K562 (cell line): ENCODE measurements at regions not wholly inside any gene's neighbourhood (a gene's known extent, or its start where the extent isn't known, plus 50 kb on each side); places are given as distances from the start of the nearest gene placed in this dataset.

Source experiments
- ATAC-seq: fragments of 200-7000 bp; cut with Tn5 transposase; 3 replicates; pipeline ENCODE4 v1.9.1; 2020; ENCODE audit warnings: moderate library complexity
- BruUV-seq: library from RNA; stranded (reverse); fragments of 400-500 nt; replicated peaks from 2 replicates; lab custom pipeline; 2021; lab: Mats Ljungman, UMichigan
- CTCF ChIA-PET: fragments of 300-600 bp; formaldehyde crosslinking; extraction: SDS; loops from one replicate; lab custom pipeline; 2021; ENCODE audit warnings: low intra/inter-chr PET ratio; lab: Yijun Ruan, JAX
- POLR2A ChIA-PET: fragments of 300-600, 350-650 bp; sonication (Branson Sonifier 250); formaldehyde crosslinking; extraction: SDS; loops from one replicate; lab custom pipeline; 2021; ENCODE audit warnings: antibody characterized with exemption, inconsistent platforms; lab: Yijun Ruan, JAX
- DNase-seq, 4 experiments: peaks; one replicate each; pipeline versions ENCODE4 v3.0.0 to v3.0.0-alpha.2; 2011 to 2018; ENCODE audit warnings: low spot score in 3 of 4, mixed read lengths in 3 of 4; ENCODE audit errors: extremely low read depth in 1 of 4
- FAIRE-seq: peaks from 2 replicates; lab custom pipeline; 2011; peaks lifted over from hg19 to GRCh38; lab: Jason Lieb, UNC
- H2AFZ ChIP-seq: 2 replicates; pipeline ENCODE4 v1.6.0; 2011; ENCODE audit warnings: low read depth, low read length, control low read depth, inconsistent platforms
- H3K27ac ChIP-seq: fragments of 200-600 bp; 3 replicates; pipeline ENCODE4 v1.8.0; 2011; ENCODE audit warnings: low read depth, mild to moderate bottlenecking, control low read depth, inconsistent platforms, low read length, moderate library complexity, mixed read lengths; ENCODE audit errors: extremely low read depth
- H3K27me3 ChIP-seq, 2 experiments: fragments of 300-600 bp in 1 of 2; 2 replicates in 1 of 2; 3 replicates in 1 of 2; pipeline versions ENCODE4 v1.6.0 to v1.8.0; 2011; ENCODE audit warnings: inconsistent platforms in 2 of 2, low read length in 2 of 2, mild to moderate bottlenecking in 1 of 2, mixed read lengths in 1 of 2, moderate library complexity in 1 of 2; ENCODE audit not compliant: control insufficient read depth in 2 of 2, insufficient read depth in 2 of 2
- H3K36me3 ChIP-seq: fragments of 300-600 bp; 3 replicates; pipeline ENCODE4 v1.8.0; 2011; ENCODE audit warnings: mild to moderate bottlenecking, low read length, inconsistent platforms; ENCODE audit not compliant: control insufficient read depth, insufficient read depth
- H3K4me1 ChIP-seq, 2 experiments: fragments of 200-600 bp in 1 of 2; replicated peaks in 1 of 2; 2 replicates in 1 of 2; 3 replicates in 1 of 2; pipeline versions ENCODE4 v1.5.1 to v1.8.0; 2011; ENCODE audit warnings: inconsistent platforms in 2 of 2, low read length in 2 of 2, mild to moderate bottlenecking in 1 of 2, mixed read lengths in 1 of 2, moderate library complexity in 1 of 2; ENCODE audit not compliant: control insufficient read depth in 2 of 2, insufficient read depth in 2 of 2
- H3K4me2 ChIP-seq: 2 replicates; pipeline ENCODE4 v1.6.1; 2011; ENCODE audit warnings: low read length, control low read depth, inconsistent platforms, mixed read lengths; ENCODE audit not compliant: insufficient read depth
- H3K4me3 ChIP-seq: fragments of 200-600 bp; sonication (generic), shearing (Covaris generic); 2 replicates; pipeline ENCODE4 v1.5.1; 2016; ENCODE audit warnings: control low read depth, inconsistent platforms
- H3K79me2 ChIP-seq: fragments of 200-600 bp; 3 replicates; pipeline ENCODE4 v1.8.0; 2011; ENCODE audit warnings: low read length, inconsistent platforms; ENCODE audit not compliant: control insufficient read depth, insufficient read depth
- H3K9ac ChIP-seq, 2 experiments: 2 replicates each; pipeline versions ENCODE4 v1.6.0 to v1.6.1; 2011; ENCODE audit warnings: low read depth in 2 of 2, low read length in 2 of 2, control low read depth in 1 of 2, inconsistent platforms in 1 of 2, mild to moderate bottlenecking in 1 of 2, mixed read lengths in 1 of 2; ENCODE audit not compliant: insufficient read depth in 1 of 2
- H3K9me1 ChIP-seq: one replicate; pipeline ENCODE4 v1.6.0; 2011; ENCODE audit warnings: inconsistent platforms, mild to moderate bottlenecking, low read length, moderate library complexity; ENCODE audit not compliant: control insufficient read depth, insufficient read depth
- H3K9me3 ChIP-seq: replicated peaks from 2 replicates; pipeline ENCODE4 v1.5.1; 2011; ENCODE audit warnings: low read depth, low read length, inconsistent platforms; ENCODE audit not compliant: control insufficient read depth, insufficient read depth
- H4K20me1 ChIP-seq: replicated peaks from 2 replicates; pipeline ENCODE4 v1.6.1; 2011; ENCODE audit warnings: low read length, inconsistent platforms, mixed read lengths; ENCODE audit not compliant: control insufficient read depth, insufficient read depth
- CBX5 ChIP-seq: IDR thresholded peaks from 2 replicates; pipeline ENCODE4 v1.6.1; 2014; ENCODE audit warnings: low read depth, borderline replicate concordance
- FOXM1 ChIP-seq, 2 experiments: fragments of 450-650 bp in 1 of 2; sonication (generic) in 1 of 2; formaldehyde crosslinking in 1 of 2; IDR thresholded peaks; 2 replicates each; pipeline versions ENCODE4 v1.6.1 to v1.9.0; 2017 to 2022; ENCODE audit warnings: low read depth in 2 of 2, mild to moderate bottlenecking in 2 of 2, missing genetic modification reagents in 1 of 2, moderate library complexity in 1 of 2
- GTF2E2 ChIP-seq: fragments of 200-800 bp; sonication (Bioruptor generic); IDR thresholded peaks from 2 replicates; pipeline ENCODE4 v1.6.1; 2016; ENCODE audit warnings: missing genetic modification characterization, missing compliant biosample characterization
- HDAC3 ChIP-seq: fragments of 450-650 bp; IDR thresholded peaks from 2 replicates; pipeline ENCODE4 v1.6.1; 2018; ENCODE audit warnings: borderline replicate concordance, mild to moderate bottlenecking, moderate library complexity; ENCODE audit not compliant: partially characterized antibody
- HIVEP1 ChIP-seq: fragments of 250-450 bp; sonication (Bioruptor Pico); IDR thresholded peaks from 2 replicates; pipeline ENCODE4 v1.4.0; 2020; ENCODE audit warnings: mild to moderate bottlenecking
- NR4A1 ChIP-seq, 2 experiments: fragments of 250-450 bp in 1 of 2; fragments of 450-650 bp in 1 of 2; sonication (Bioruptor Pico) in 1 of 2; IDR thresholded peaks; 2 replicates each; pipeline versions ENCODE4 v1.4.0 to v1.6.1; 2016 to 2020; ENCODE audit warnings: mild to moderate bottlenecking in 2 of 2, missing compliant biosample characterization in 1 of 2, missing genetic modification characterization in 1 of 2, moderate library complexity in 1 of 2
- PURB ChIP-seq: sonication (generic); formaldehyde crosslinking; IDR thresholded peaks from 2 replicates; pipeline ENCODE4 v1.9.0; 2021; ENCODE audit warnings: low read depth, mild to moderate bottlenecking, missing genetic modification reagents
- RBM17 ChIP-seq: fragments of 200-400 bp; formaldehyde crosslinking; IDR thresholded peaks from 2 replicates; pipeline ENCODE4 v1.6.1; 2017; ENCODE audit warnings: low read depth, mild to moderate bottlenecking, low read length, borderline replicate concordance
- RFX7 ChIP-seq: fragments of 250-450 bp; sonication (Bioruptor Pico); IDR thresholded peaks from 2 replicates; pipeline ENCODE4 v1.5.1; 2021; ENCODE audit warnings: mild to moderate bottlenecking
- ZBTB1 ChIP-seq: sonication (generic); formaldehyde crosslinking; IDR thresholded peaks from 2 replicates; pipeline ENCODE4 v1.8.1; 2023; ENCODE audit warnings: missing genetic modification reagents, low read depth, mild to moderate bottlenecking, borderline replicate concordance
- ZBTB49 ChIP-seq: sonication (generic); formaldehyde crosslinking; IDR thresholded peaks from 2 replicates; pipeline ENCODE4 v1.8.0; 2022; ENCODE audit warnings: missing genetic modification reagents, mild to moderate bottlenecking, borderline replicate concordance
- ZNF12 ChIP-seq: sonication (generic); formaldehyde crosslinking; IDR thresholded peaks from 2 replicates; pipeline ENCODE4 v1.4.0; 2020; ENCODE audit warnings: mild to moderate bottlenecking, missing genetic modification reagents
- ZNF561 ChIP-seq: fragments of 450-650 bp; formaldehyde crosslinking; conservative IDR thresholded peaks from 2 replicates; pipeline ENCODE4 v1.4.0; 2020; ENCODE audit warnings: mild to moderate bottlenecking, moderate library complexity
- ZNF778 ChIP-seq: fragments of 450-650 bp; formaldehyde crosslinking; IDR thresholded peaks from 2 replicates; pipeline ENCODE4 v1.4.0; 2020; ENCODE audit warnings: mild to moderate bottlenecking, moderate library complexity
- ZNF79 ChIP-seq: fragments of 250-450 bp; sonication (Bioruptor Pico); IDR thresholded peaks from 2 replicates; pipeline ENCODE4 v1.4.0; 2020; ENCODE audit warnings: low read depth, mild to moderate bottlenecking, moderate library complexity
- WGBS: fragments of 100-300 bp; shearing (Covaris generic); methylation state at CpG from one replicate; pipeline ENCODE4 v1.1.6; 2016; ENCODE audit warnings: low coverage, mixed read lengths; ENCODE audit not compliant: insufficient coverage; ENCODE audit errors: missing lambda C conversion rate; 5-methylcytosine and 5-hydroxymethylcytosine counted together
- in situ Hi-C: fragments of 300-500 bp; cut with MboI; formaldehyde crosslinking; loops from 4 replicates; pipeline ENCODE4 v1.15.0; 2018; ENCODE audit warnings: inconsistent platforms, mixed read lengths
- intact Hi-C: fragments of 100-400 bp; cut with micrococcal nuclease; formaldehyde crosslinking; loops from 2 replicates; pipeline ENCODE4 v1.14.2; 2022

- no peaks in the 10 kb centered on the region for H3K79me2 ChIP-seq
- no peaks in the 10 kb centered on the region for H3K4me1 ChIP-seq
- no peak overlapping the region for H2AFZ ChIP-seq
- H3K9me1 ChIP-seq = no peaks in the 10 kb centered on the region
- BruUV-seq = no TSS peak
- no peaks in the 10 kb centered on the region for H4K20me1 ChIP-seq
- H3K27ac ChIP-seq = no peak overlapping the region
- ATAC-seq = no peak
- H3K27me3 ChIP-seq = no peaks in the 10 kb centered on the region
- intact Hi-C loops = no loop called here
- no peak for DNase-seq
- no peak overlapping the region for H3K4me2 ChIP-seq
- 1% methylated on average over 4 of the region's 4 CpGs for WGBS
- FAIRE-seq = no peak
- in situ Hi-C loops = no loop called here
- no peak overlapping the region for H3K4me3 ChIP-seq
- no peak overlapping the region for H3K9ac ChIP-seq
- no peaks in the 10 kb centered on the region; the same call in 1 of the 2 replicates for H3K9me3 ChIP-seq
- POLR2A ChIA-PET = interaction anchor here (0.5 kb wide), 1 partner anchor 25 kb away, joined by 3 read pairs; no protein-coding TSS in a partner anchor
- H3K36me3 ChIP-seq = no peaks in the 10 kb centered on the region
- CTCF ChIA-PET = no interaction called here
- no peak for TF ChIP-seq FOXM1 (IDR thresholded peaks at IDR 0.05; ENCODE audit: low read depth)
- no peak for TF ChIP-seq FOXM1 (CRISPR knock-in tag; IDR thresholded peaks at IDR 0.05; ENCODE audit: low read depth)
- TF ChIP-seq RFX7 (CRISPR knock-in tag) = no peak
- TF ChIP-seq PURB (CRISPR knock-in tag) = no peak
- TF ChIP-seq CBX5 = no peak
- TF ChIP-seq NR4A1 (CRISPR knock-in tag; IDR thresholded peaks at IDR 0.05) = no peak
- TF ChIP-seq NR4A1 (tag; IDR thresholded peaks at IDR 0.05) = no peak
Observed at GRCh38 chr6:145532361-145532760, 203.0 kb downstream of the EPM2A start.

DNA sequence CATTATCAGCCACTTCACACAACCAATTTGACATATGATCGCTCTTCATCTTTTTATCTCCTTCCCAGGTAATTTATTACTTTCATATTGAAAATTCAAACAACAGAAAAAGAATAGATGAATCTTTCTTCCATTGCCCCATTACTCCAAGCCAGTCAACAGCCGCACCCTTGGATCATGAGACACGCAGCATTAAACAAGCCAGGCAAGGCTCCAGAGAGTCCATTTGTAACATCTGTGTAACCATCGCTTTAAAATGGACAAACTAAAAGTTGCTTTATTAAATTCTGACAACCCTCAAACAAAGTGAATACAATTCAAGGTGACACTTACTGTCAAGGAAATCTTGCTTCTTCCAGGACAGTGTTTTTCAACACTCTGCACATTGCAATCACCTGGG lies 200.3 kb downstream of the EPM2A start:
- in situ Hi-C loops (no loop called here), intact Hi-C loops (no loop called here)
- no peaks in the 10 kb centered on the region for H3K9me1 ChIP-seq
- H4K20me1 ChIP-seq = no peaks in the 10 kb centered on the region
- no peak overlapping the region for H3K4me2 ChIP-seq
- no peak overlapping the region for H3K4me3 ChIP-seq
- no TSS peak for BruUV-seq
- no peaks in the 10 kb centered on the region for H3K79me2 ChIP-seq
- ChIA-PET POLR2A (no interaction called here), CTCF (no interaction called here)
- FAIRE-seq (no peak), ATAC-seq (no peak), DNase-seq (no peak)
- H3K9ac ChIP-seq = no peak overlapping the region
- no peaks in the 10 kb centered on the region for H3K36me3 ChIP-seq
- no peaks in the 10 kb centered on the region for H3K4me1 ChIP-seq
- H3K27ac ChIP-seq = no peak overlapping the region
- WGBS = 0% methylated on average over 4 of the region's 4 CpGs
- no peaks in the 10 kb centered on the region for H3K27me3 ChIP-seq
- no peaks in the 10 kb centered on the region; the same call in 1 of the 2 replicates for H3K9me3 ChIP-seq
- H2AFZ ChIP-seq = no peak overlapping the region
- no peak for TF ChIP-seq HIVEP1
- TF ChIP-seq ZNF12 (CRISPR knock-in tag) = no peak
- no peak for TF ChIP-seq ZNF561 (CRISPR knock-in tag)
- no peak for TF ChIP-seq GTF2E2 (tag)
- no peak for TF ChIP-seq ZNF79 (CRISPR knock-in tag)
- no peak for TF ChIP-seq ZBTB49 (CRISPR knock-in tag)
- no peak for TF ChIP-seq ZNF778
- no peak for TF ChIP-seq HDAC3
- no peak for TF ChIP-seq RBM17
- TF ChIP-seq ZBTB1 (CRISPR knock-in tag) = no peak
